ENCODE measurements at regions not wholly inside any gene's neighbourhood (a gene's known extent, or its start where the extent isn't known, plus 50 kb on each side); places are given as distances from the start of the nearest gene placed in this dataset.

DNA sequence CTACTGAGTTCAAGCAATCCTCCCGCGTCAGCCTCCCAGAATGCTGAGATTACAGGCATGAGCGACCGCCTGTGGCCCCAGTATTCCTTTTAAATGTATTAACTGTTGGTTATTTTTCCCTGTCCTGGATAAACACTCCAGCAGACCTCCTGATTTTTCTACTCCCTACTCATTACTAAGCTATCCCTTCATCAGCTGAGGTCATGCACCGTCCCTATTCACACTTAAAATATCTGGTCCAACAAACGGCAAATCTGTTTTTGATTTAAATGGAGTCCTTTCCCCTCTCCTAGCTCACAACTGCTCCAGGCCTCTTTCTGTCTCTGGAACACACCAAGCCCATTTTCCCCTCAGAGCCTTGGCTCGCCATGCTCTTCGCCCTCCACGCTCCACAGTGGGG is 1003.3 kb upstream of the TMEM132C start:
- CTCF ChIA-PET, result no interaction called here
- H2AFZ ChIP-seq (ENCODE audit: low read depth, low read length), result no peak overlapping the region

More for the DNA sequence above, 1003.3 kb upstream of the TMEM132C start:
- intact Hi-C loops (cut with micrococcal nuclease), result no loop called here
- TF ChIP-seq POLR2AphosphoS5 (IDR thresholded peaks at IDR 0.05; ENCODE audit: insufficient read depth, low read depth, low read length) (no peak), EZH2 (IDR thresholded peaks at IDR 0.05; ENCODE audit: borderline replicate concordance, low read depth, low read length, severe bottlenecking) (no peak), FOS (IDR thresholded peaks at IDR 0.05; ENCODE audit: borderline replicate concordance, insufficient read depth, low read length) (no peak), GATA2 (IDR thresholded peaks at IDR 0.05; ENCODE audit: insufficient read depth, insufficient read length, low read depth, low read length) (no peak), POLR2A (IDR thresholded peaks at IDR 0.05; ENCODE audit: low read depth, low read length) (no peak), MYC (IDR thresholded peaks at IDR 0.05; ENCODE audit: low read depth, low read length) (no peak), JUN (IDR thresholded peaks at IDR 0.05; ENCODE audit: borderline replicate concordance, insufficient read depth, insufficient read length, low read depth) (no peak)
- TF ChIP-seq, protein P1, sequence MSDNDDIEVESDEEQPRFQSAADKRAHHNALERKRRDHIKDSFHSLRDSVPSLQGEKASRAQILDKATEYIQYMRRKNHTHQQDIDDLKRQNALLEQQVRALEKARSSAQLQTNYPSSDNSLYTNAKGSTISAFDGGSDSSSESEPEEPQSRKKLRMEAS (IDR thresholded peaks at IDR 0.05; ENCODE audit: insufficient read depth, insufficient read length), result no peak
- TF ChIP-seq, protein P2, sequence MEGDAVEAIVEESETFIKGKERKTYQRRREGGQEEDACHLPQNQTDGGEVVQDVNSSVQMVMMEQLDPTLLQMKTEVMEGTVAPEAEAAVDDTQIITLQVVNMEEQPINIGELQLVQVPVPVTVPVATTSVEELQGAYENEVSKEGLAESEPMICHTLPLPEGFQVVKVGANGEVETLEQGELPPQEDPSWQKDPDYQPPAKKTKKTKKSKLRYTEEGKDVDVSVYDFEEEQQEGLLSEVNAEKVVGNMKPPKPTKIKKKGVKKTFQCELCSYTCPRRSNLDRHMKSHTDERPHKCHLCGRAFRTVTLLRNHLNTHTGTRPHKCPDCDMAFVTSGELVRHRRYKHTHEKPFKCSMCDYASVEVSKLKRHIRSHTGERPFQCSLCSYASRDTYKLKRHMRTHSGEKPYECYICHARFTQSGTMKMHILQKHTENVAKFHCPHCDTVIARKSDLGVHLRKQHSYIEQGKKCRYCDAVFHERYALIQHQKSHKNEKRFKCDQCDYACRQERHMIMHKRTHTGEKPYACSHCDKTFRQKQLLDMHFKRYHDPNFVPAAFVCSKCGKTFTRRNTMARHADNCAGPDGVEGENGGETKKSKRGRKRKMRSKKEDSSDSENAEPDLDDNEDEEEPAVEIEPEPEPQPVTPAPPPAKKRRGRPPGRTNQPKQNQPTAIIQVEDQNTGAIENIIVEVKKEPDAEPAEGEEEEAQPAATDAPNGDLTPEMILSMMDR (IDR thresholded peaks at IDR 0.05; ENCODE audit: extremely low read depth in 1 of 2, insufficient read depth in 1 of 2, low read depth in 1 of 2, low read length in 2 of 2), result no peak
- POLR2A ChIA-PET, result no interaction called here
- no peaks in the 10 kb centered on the region for H3K4me1 ChIP-seq (ENCODE audit: control insufficient read depth, extremely low read depth, insufficient read depth, low read length)
- dilution Hi-C loops (cut with MboI; ENCODE audit: extremely low pct_ligation_motif_present, low sequenced_read_pairs), result no loop called here
- H3K27me3 ChIP-seq (ENCODE audit: control insufficient read depth in 2 of 2, insufficient read depth in 2 of 2, low read length in 2 of 2), result no peaks in the 10 kb centered on the region
- no TSS peak for BruUV-seq (replicated peaks)
- H3K9me3 ChIP-seq (replicated peaks; ENCODE audit: control insufficient read depth, insufficient read depth, low read length), result no peaks in the 10 kb centered on the region
- H3K79me2 ChIP-seq (ENCODE audit: control insufficient read depth, insufficient read depth, low read length), result no peaks in the 10 kb centered on the region
- no peaks in the 10 kb centered on the region for H3K9me1 ChIP-seq (replicated peaks; ENCODE audit: control insufficient read depth, extremely low read depth, insufficient read depth, low read length)
- FAIRE-seq, result no peak
- H3K4me2 ChIP-seq (ENCODE audit: insufficient read depth, low read length), result no peak overlapping the region
- H3K9ac ChIP-seq (replicated peaks; ENCODE audit: extremely low read depth, insufficient read depth, low read length), result no peak overlapping the region
- H4K20me1 ChIP-seq (replicated peaks; ENCODE audit: control insufficient read depth, extremely low read depth, insufficient read depth, low read length), result no peaks in the 10 kb centered on the region
- H3K4me3 ChIP-seq (replicated peaks in 1 of 3; ENCODE audit: insufficient read depth in 1 of 3, low read depth in 1 of 3, low read length in 3 of 3), result no peak overlapping the region
- no peak for DNase-seq (ENCODE audit: low read depth, low spot score)
- no peaks in the 10 kb centered on the region for H3K36me3 ChIP-seq (ENCODE audit: control insufficient read depth in 2 of 2, extremely low read depth in 1 of 2, insufficient read depth in 2 of 2, low read length in 2 of 2)
- no peak overlapping the region for H3K27ac ChIP-seq (ENCODE audit: insufficient read depth, low read depth, low read length)

Data from endothelial cell of umbilical vein (primary cell).